CD4-positive, alpha-beta T cell treated with Interleukin-12 subunit alpha and Interleukin-12 subunit beta, for 1 hour (primary cell): ENCODE measurements at regions not wholly inside any gene's neighbourhood (a gene's known extent, or its start where the extent isn't known, plus 50 kb on each side); places are given as distances from the start of the nearest gene placed in this dataset.
"Not testable (repeated sequence)": the region's sequence is repeated elsewhere in the genome, so short reads cannot be mapped to it uniquely, and the experiment has no call there.

Source experiments
- DNase-seq: peaks from one replicate; pipeline ENCODE4 v3.0.0-alpha.2; 2020

DNA sequence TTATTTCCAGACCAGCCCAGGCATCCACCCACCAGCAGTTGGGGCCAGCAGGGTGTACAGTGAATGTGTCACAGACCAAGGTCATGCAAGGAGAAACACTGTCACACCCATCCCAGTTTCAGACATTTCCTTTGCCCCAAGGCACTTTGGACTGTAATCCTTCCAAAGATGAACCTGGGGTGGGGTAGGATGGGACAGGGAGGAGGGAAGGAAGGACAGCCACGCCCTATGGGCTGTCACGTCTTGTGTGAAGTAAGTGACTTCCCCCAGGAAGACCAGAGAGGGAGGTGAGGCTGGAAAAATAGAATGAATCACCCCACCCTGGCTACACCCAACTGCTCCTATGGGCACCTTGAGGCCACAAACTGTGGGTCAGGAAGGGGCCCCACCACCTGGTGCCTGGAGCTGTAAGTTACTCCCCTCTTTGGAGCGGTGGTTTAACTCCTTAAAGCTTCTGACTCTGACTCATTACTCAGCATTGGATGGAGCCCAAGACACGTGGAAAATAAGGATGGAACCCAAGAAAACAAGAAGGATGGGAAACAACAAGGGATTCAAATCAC, 349.9 kb upstream of the KLF3 start:
- no peak for DNase-seq

DNA sequence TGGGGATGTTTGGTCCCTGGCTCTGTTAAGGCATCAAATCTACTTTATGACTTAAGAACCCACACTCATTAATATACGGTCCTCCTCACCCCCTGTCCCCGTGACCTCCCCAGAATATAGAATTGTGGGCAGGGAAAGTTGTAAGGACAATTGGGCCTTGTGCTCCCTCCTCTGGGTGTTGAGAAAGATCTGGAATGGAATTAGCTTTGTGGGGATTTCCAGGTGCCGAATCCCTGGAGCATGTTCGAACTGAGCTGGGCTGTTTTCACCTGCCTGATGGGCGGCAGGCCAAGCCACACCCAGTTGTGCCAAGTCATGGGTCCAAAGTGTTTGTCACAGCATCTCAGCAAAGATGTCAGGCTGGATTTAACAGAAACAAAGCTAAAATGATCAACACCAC, 349.3 kb upstream of the KLF3 start:
- no peak for DNase-seq

DNA sequence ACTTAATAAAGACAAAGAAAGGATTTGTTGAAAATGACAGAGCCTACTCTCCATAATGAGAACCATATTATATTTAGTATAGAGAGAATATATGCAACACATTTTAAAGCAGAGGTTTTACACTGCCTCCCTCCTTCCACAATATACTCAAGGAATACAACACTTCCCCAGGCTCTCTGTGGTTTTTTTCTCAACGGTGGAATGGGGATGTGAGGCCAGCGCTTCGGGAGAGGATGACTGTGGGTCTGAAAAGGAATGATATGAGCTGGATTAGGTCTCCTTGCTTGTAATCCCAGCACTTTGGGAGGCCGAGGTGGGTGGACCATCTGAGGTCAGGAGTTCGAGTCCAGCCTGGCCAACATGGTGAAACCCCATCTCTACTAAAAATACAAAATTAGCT, 348.7 kb upstream of the KLF3 start:
- DNase-seq: no peak

DNA sequence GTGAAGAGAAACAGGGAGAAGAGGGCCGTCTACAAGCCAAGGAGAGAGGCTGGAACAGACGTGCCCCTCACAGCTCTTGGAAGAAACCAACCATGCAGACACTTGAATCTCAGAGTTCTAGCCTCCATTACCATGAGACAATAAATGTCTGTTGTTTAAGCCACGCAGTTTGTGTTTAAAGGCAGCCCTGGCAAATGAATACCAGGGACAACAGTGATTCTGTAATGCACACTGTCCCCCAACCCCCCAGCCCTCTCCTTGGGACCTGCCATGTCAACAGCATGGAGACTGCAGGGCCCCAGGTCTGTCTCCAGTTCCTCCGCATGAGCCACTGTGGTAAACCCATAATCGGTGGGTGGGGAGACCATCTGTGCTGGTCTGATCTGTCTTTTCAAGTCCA, 348.0 kb upstream of the KLF3 start:
- DNase-seq: no peak

DNA sequence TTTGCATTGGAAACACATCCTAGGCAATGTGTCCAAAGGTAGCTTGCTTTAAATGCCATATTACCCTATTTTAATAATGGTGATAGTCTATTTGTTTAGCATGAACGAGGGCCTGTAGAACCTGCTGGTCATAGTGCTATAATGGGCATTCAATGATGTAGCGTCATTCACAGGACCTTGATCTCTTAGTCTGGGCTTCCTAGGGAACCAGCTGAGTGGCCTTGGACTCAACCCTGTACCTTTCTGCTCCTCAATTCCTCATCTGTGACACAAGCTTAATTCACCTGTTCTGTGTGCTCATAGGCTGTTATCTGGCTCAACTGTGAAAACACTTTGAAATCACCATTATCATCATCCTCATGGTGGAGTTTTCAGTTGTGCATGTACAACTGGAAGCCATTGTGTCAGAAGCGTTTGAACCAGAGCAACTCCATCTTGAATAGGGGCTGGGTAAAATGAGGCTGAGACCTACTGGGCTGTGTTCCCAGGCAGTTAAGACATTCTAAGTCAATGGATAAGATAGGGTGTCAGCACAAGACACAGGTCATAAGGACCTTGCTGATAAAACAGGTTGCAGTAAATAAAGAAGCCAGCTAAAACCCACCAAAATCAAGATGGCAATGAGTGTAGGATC, 346.8 kb upstream of the KLF3 start:
- no peak for DNase-seq

DNA sequence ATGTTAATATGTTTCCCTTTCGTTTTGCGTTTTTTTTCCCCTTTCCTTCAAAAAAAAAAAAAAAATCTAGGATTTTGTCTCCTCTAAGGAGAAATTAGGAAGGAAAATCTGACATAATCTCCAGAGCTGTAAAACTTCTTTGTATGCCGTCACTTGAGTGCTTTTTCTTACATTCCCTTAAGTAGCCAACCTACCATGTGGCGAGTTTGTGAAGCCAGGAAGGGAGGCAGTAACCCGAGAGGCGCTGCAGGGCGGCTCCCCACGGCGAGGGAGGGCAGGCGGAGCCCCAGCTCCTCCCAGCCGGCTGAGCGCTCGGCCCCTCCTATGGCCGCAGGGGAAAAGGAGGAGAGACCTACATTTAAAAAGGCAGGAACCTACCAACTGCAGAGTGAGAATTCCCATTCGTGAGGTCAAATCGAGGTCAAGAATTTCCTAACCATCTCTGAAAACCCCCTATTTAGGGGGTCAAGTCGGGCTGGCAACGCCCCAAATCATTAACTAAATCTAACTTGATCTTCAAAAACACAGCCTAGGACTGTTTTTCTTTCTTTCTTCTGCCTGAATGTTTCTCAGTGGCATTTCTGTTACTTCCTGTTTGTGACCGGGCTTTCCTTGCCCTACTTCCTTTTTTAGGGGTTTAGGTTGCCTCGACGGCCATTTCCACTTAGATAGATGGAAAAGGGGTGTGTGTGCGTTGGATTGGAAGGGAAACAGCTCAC, 345.1 kb upstream of the KLF3 start:
- DNase-seq: peak; percentile 80

DNA sequence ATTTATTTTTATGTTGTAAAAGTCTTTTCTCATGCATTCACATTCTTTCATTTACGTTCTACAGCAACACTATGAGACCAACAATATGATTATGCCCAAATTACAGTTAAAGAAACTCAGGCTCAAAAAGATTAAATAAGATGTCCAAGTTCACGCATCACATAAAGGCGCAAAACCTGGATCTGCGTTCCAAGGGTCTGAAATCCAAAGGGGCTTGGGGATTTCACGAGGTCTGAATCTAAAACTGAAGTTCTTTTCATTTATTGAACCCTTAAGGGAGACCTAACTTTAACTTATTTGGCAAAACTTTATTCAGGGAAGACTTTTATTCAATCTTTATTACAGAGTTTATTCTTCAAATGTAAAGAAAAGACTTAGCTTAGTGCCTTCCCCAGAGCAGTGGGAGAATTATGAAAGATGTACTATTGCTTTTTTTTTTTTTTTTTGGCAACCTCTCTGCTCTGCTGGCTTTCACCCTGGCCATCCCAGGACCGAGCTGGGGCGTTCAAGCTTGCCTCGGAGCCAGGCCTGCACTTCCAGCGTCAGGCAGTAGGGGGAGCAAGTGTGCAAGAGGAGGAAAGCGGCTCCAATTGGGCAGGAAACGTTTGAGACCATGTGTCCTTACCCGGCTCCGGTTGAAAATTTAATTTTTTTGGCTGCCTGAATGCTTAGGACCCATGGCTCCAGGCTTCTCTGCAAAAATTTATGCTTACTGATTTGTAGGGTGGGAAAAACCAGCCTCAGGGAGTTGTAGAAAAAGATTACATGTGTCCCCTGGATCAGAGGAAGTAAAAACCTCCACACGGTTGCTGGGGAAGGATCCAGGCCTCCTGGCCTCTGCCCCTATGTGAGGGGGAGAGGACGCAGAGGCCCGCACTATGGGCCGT, 344.3 kb upstream of the KLF3 start:
- DNase-seq: peak; percentile 89

DNA sequence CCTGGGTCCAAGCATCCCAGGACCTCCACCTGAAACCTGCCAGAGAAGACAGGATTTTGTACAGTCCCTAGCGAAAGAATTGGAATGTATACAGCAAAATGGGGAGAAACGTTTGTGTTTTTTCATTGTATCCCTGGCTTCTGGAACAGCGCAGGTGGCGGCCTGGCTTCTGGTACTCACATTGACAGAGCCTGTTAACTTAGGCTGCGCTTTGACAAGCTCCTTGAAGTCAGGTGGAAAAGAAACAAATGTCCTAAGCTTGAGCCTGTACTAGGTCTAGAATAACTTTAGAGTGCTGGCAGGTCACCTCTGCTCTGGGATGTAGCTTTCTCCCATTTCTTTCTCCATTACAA, 343.7 kb upstream of the KLF3 start:
- DNase-seq: no peak

DNA sequence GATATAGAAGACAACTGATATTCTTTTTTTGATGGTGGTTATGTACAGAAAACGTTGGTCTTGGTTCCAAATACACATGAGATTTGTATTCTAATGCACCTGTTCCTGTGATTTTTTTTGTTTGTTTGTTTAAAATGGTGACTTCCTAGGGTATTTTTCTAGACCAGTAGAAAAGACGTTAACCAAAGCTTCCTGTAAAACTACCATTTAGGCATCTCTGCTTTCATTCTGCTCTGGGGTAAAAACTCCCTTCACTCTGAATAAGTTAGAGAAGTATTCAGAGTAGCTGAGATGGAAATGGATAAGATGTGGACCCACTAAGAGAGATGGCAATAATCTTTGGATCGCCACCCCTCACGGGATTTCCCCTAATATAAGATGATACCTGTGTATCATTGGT, 343.2 kb upstream of the KLF3 start:
- no peak for DNase-seq

DNA sequence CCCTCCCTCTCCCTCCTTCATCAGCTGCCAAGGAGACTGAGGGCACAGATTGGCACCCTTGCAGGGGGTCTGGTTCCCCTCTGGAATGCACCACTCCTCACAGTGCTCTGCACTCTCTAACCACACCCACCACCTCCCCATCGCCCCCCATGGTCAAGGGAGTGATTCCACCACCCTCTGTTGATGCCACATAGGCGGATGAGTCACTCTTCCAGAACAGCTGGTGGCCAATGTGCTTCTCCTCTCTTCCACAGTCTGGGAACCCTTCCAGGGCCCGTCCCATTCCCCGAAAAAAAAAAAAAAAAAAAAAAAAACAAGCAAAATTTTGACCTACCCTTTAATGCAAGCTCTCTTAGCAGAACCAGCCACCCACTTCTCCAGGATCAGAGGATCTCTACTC, 341.3 kb upstream of the KLF3 start:
- DNase-seq: no peak

DNA sequence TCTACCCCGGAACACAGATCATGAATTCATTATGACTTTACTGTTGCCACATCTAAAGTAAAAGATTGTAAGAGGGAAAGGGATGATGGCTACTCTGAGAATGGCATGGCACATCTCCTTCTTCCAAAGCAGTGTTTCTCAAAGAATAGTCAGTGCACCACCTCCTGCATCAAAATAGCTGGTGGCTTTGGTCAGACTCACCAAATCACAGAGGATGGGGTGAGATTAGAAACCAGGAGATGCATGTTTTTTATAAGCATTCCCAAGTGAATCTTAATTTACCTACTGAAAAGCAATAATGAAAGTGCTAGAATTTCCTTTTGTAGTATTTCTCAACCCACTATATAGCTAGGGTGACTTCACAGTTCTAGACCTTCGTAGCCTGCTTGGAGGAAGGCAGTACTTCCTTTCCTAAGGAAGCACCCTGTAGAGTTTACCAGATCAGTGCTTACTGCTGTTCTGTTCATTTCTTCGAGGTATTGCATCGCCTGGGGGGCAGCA, 340.8 kb upstream of the KLF3 start:
- no peak for DNase-seq

DNA sequence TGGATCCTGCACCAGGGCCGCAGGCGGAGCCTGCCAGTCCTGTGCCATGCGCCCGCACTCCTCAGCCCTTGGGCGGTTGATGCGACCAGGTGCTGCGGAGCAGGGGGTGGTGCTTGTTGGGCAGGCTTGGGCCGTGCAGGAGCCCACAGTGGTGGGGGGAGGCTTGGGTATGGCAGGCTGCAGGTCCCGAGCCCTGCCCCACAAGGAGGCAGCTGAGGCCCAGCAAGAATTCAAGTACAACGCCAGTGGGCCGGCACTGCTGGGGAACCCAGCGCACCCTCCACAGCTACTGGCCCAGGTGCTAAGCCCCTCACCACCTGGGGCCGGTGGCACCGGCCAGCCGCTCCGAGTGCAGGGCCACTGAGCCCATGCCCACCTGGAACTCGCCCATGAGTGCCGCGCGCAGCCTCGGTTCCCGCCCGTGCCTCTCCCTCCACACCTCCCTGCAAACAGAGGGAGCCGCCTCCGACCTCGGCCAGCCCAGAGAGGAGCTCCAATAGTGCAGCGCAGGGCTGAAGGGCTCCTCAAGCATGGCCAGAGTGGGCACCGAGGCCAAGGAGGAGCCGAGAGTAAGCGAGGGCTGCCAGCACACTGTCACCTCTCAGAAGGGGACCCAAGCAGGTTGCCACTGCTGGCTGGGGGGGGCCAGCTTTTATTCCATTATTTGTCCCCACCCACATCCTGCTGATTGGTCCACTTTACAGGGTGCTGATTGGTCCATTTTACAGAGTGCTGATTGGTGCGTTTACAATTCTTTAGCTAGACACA, 339.0 kb upstream of the KLF3 start:
- no peak for DNase-seq

DNA sequence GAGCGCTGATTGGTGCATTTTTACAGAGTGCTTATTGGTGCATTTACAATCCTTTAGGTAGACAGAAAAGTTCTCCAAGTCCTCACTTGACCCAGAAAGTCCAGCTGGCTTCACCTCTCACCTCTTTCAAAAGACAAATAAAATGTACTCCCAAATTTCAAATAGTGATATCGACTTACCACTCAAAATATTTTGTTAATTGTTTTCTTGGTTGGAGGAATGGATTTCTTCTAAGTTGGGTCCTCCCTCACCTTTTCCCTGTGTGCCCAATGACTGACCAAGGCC, 338.4 kb upstream of the KLF3 start:
- no peak for DNase-seq

DNA sequence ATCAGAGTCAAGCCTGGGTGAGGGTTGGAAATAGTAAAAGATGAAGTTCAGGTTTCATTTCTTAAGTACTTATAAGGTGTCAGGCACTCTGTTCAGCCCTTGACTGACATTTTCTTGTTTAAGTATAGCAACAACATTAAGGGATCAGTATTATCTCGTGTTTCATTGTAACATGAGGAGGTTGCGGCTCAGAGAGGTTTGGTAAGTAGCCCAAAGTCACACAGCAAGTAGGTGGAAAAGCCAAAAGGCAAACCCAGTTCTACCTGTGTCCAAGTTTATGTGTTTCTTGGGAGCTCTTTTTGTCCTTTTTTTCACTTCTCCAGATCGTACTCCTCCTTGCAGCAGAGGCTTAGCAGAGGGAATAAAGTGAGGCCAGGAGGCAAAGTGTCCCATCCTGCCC, 337.5 kb upstream of the KLF3 start:
- no peak for DNase-seq

DNA sequence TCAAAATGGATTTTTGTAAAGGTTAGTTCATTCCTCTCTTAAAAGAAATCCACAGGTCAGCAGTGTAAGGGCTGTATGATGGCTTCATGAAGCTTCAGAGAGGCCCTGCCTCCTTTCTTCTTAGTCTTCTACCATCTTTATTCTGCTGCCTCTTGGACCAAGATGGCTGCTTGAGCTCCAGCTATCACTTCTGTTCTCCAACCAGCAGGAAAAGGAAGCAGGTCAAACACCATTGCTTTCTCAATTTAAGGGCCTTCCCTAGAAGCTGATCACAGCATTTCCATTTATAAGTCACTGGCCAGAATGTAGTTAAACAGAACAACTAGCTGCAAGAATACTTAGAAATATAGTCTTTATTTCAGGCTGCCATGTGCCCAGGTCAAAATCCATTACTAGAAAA, 336.8 kb upstream of the KLF3 start:
- no peak for DNase-seq

DNA sequence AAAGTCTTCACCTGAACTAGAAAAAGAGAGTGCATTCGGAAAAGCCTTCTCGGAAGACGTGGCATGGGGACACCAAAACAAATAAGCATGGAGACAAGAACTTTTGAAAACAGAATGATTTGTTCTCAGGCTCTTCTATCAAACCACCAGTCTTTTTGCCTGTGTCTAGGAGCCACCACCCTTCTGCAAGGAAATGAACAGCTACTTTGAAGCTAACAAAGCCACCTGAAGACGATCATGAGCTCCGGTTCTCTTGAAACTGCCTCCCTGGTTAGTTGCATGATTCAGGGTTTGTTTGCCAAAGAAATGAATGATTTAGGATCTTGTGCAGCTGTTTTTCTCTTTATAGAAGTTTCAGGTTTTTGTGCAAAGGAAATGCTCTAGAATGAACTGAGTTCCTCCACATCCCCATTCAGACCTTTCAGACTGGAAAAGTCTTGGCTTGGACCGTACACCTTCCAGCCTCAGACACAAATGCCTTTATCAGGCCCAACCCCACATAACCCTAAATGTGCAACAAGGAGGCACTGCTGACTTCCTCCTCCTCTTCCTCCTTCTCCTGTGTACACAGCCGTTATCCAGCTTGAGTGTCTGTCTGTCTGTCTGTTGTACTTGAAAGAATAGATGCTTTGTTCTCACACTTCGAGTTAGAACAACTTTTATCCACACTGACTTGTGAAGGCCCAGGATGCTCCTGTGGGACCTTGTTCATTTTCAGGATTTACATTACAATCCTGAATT, 334.8 kb upstream of the KLF3 start:
- peak; percentile 15 for DNase-seq

DNA sequence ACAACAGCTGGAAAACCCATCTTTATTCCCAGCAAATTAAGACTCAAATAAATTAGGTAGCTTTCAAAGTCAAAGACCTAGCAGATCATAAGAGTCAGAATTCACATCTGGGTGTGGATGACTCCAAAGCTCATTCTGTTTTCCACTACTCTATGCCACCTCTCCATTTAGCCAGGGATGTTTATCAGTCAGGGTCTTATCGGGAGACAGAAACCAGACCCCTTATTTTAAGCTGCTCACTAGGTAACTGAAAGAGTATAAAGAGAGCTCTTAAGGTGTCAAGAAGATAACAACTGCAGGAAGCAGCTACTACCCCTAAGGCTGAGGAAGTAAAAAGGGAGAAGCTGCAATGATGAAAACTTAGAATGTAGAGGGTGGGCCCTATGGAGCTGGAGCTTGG, 333.7 kb upstream of the KLF3 start:
- DNase-seq: no peak

DNA sequence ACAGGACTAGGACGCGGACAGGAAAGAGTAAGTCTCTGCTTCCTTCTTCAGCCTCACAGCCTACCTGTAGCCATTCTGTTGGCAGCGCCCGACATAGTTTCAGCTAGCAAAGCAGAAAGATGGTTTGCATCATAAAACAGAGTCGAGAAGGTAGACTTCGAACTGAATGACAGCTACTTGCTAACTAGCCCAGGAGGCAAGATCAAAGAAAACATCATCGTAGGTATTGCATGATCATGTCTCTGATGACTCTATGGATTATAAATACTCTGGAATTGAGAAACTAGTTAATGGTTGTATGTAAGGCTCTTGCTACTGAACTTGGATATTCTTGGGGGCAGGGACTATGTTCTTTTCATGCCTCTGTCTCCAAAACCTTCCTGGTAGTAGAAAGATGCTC, 333.1 kb upstream of the KLF3 start:
- no peak for DNase-seq

DNA sequence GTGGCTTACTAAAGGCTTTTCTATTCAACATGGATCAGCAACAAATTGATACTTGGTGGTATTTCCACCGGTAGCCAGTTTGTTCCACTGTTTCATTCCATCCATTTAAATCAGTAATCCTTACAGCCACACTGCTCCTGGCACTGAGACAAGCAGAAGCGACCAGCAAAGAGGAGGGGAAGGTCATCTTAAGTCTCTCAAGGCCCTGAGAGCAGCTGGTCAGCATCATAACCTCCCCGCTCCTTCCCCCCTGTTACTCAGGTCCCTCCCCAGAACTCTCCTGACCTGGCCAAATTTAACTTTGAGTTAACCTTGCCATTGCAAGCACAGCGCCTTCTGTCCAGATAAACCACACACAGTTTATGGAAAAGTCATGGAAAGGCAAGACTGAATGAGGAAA, 331.3 kb upstream of the KLF3 start:
- no peak for DNase-seq

DNA sequence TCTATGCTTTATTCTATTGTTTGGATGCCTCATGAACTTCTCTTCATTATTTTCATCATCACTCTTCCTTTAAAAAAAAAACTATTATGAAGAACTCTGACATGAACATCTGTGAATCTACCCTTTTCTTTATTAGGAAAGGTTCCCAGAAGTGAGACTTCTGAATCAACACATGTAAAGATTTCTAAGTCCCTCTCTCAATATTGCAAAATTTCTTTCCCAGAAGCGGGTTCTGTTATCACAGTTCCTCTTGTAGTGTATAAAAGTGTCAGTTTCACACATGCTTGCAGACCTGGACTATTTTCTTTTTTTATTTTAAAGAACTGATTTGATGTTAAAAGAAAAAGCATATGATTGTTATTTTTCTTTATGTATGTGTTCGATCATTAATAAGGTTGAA, 330.8 kb upstream of the KLF3 start:
- DNase-seq: no peak

DNA sequence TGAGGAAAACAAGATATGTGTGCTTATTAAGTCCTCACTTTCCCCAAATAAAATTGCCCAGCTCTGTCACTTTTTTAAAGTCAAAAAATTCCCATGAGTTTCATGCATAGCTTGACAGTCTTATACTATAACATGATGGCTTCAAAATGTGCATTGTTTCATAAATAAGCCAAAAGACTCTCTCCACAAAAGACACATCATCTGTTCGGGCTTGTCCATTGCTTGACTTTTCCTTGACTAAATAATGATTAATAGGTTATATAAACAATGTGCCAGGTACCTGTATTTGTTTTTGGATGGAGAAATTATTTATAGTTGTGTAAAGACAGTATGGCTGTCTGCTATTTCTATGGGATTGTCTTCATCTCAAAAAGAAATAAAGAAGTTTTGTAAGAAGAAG, 329.2 kb upstream of the KLF3 start:
- DNase-seq: no peak

DNA sequence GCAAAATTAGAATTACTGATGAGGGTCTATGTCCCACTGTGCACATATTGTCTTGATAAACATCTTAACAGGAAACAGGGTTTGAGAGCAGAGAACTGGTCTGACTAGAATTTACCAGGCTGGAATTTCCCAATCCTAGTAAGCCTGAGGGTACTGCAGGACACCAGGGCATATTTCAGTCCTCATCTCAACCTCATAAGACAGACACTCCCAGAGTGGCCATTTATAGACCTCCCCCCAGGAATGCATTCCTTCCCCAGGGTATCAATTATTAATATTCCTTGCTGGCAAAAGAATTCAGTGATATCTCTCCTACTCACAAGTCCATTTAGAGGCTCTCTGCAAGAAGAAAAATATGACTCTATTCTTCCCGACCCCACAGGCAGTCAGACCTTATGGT, 325.1 kb upstream of the KLF3 start:
- not testable (repeated sequence) for DNase-seq
